ENCODE measurements at regions not wholly inside any gene's neighbourhood (a gene's known extent, or its start where the extent isn't known, plus 50 kb on each side); places are given as distances from the start of the nearest gene placed in this dataset.

GRCh38 chr7:13047061-13047460 is 359.6 kb downstream of the ARL4A start:
- no peak for DNase-seq

- no peak for DNase-seq
Measured at GRCh38 chr7:13049946-13050345, 362.5 kb downstream of the ARL4A start.

GRCh38 chr7:13050703-13051102 is 363.3 kb downstream of the ARL4A start:
- DNase-seq, result no peak

- DNase-seq, result no peak
Measured at GRCh38 chr7:13055732-13056368, 368.4 kb downstream of the ARL4A start.

- DNase-seq, result no peak
Measured at GRCh38 chr7:13057462-13058200, 370.2 kb downstream of the ARL4A start.

- no peak for DNase-seq
Measured at GRCh38 chr7:13060173-13060572, 372.7 kb downstream of the ARL4A start.

- no peak for DNase-seq
Measured at GRCh38 chr7:13061115-13061514, 373.7 kb downstream of the ARL4A start.

- DNase-seq, result no peak
Measured at GRCh38 chr7:13062631-13063030, 375.2 kb downstream of the ARL4A start.

- DNase-seq, result no peak
Measured at GRCh38 chr7:13067036-13067435, 379.6 kb downstream of the ARL4A start.

GRCh38 chr7:13068032-13068431 is 380.6 kb downstream of the ARL4A start:
- DNase-seq, result no peak

GRCh38 chr7:13069841-13070240 is 382.4 kb downstream of the ARL4A start:
- DNase-seq, result no peak

- DNase-seq, result no peak
Measured at GRCh38 chr7:13072014-13072413, 384.6 kb downstream of the ARL4A start.

GRCh38 chr7:13077466-13077865 is 390.0 kb downstream of the ARL4A start:
- DNase-seq, result no peak

GRCh38 chr7:13078105-13078504 is 390.7 kb downstream of the ARL4A start:
- no peak for DNase-seq

GRCh38 chr7:13090959-13091358 is 403.5 kb downstream of the ARL4A start:
- DNase-seq, result no peak

- no peak for DNase-seq
Measured at GRCh38 chr7:13091974-13092707, 404.7 kb downstream of the ARL4A start.

GRCh38 chr7:13092708-13093005 is 405.2 kb downstream of the ARL4A start:
- no peak for DNase-seq

GRCh38 chr7:13093160-13093559 is 405.7 kb downstream of the ARL4A start:
- no peak for DNase-seq

GRCh38 chr7:13097499-13097898 is 410.1 kb downstream of the ARL4A start:
- DNase-seq, result no peak

GRCh38 chr7:13098161-13098560 is 410.7 kb downstream of the ARL4A start:
- no peak for DNase-seq

- DNase-seq, result no peak
Measured at GRCh38 chr7:13099154-13099795, 411.8 kb downstream of the ARL4A start.

GRCh38 chr7:13104128-13104527 is 416.7 kb downstream of the ARL4A start:
- no peak for DNase-seq

- no peak for DNase-seq
Measured at GRCh38 chr7:13105209-13105608, 417.8 kb downstream of the ARL4A start.

- DNase-seq, result no peak
Measured at GRCh38 chr7:13106513-13106912, 419.1 kb downstream of the ARL4A start.
